NT2/D1 (cell line): ENCODE measurements at regions not wholly inside any gene's neighbourhood (a gene's known extent, or its start where the extent isn't known, plus 50 kb on each side); places are given as distances from the start of the nearest gene placed in this dataset.

Experiments
- SUZ12 ChIP-seq: IDR thresholded peaks from 2 replicates; pipeline ENCODE4 v1.6.1; 2011; ENCODE audit not compliant: insufficient read length, insufficient read depth; ENCODE audit errors: extremely low read depth
- YY1 ChIP-seq: IDR thresholded peaks from 2 replicates; pipeline ENCODE4 v1.6.1; 2011; ENCODE audit not compliant: insufficient read length, insufficient read depth
- ZNF274 ChIP-seq: IDR thresholded peaks from 2 replicates; pipeline ENCODE4 v1.6.1; 2011; ENCODE audit warnings: mild to moderate bottlenecking, low read depth, low read length

DNA sequence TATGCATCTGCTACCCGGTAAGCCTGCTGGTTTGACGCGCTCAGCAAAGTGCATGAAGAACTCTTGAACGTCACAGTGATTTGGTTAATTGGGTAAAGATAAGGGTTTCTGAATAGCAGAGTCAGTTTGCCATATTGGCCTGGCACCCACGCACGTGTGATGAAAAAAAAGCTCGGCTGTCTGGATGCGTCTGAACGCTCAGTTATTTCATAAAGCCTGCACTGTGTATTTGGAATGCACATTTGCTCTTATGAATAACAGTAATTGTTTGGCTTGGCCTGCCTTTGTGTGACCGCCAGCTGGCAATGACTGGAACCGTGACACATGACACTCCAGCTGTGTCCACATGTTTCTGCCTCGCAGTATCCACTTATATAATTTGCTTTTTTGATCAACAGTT lies 129.2 kb upstream of the MEIS1 start:
- TF ChIP-seq SUZ12 (no peak), ZNF274 (no peak), YY1 (no peak)
